GM21390 (cell line): ENCODE measurements at regions not wholly inside any gene's neighbourhood (a gene's known extent, or its start where the extent isn't known, plus 50 kb on each side); places are given as distances from the start of the nearest gene placed in this dataset.

Experiments used
- ATAC-seq: cut with Tn5 transposase; IDR thresholded peaks from one replicate; pipeline ENCODE4 v1.9.1; 2021; ENCODE audit not compliant: unreplicated experiment

- no peak for ATAC-seq
These were observed 503.4 kb upstream of the CBLB start for GRCh38 chr3:106371971-106372805.

GRCh38 chr3:106372806-106373190 lies 504.0 kb upstream of the CBLB start:
- ATAC-seq: no peak

- no peak for ATAC-seq
These were observed 507.3 kb upstream of the CBLB start for GRCh38 chr3:106376016-106376570.

- no peak for ATAC-seq
These were observed 510.5 kb upstream of the CBLB start for GRCh38 chr3:106379251-106379750.

- ATAC-seq: no peak
These were observed 511.4 kb upstream of the CBLB start for GRCh38 chr3:106380232-106380631.

- ATAC-seq: no peak
These were observed 512.6 kb upstream of the CBLB start for GRCh38 chr3:106381286-106381938.

GRCh38 chr3:106381939-106382335 lies 513.1 kb upstream of the CBLB start:
- ATAC-seq: no peak

- no peak for ATAC-seq
These were observed 517.2 kb upstream of the CBLB start for GRCh38 chr3:106386050-106386449.

- ATAC-seq: no peak
These were observed 524.1 kb upstream of the CBLB start for GRCh38 chr3:106392915-106393314.

GRCh38 chr3:106397006-106397405 lies 528.2 kb upstream of the CBLB start:
- no peak for ATAC-seq

- ATAC-seq: no peak
These were observed 530.2 kb upstream of the CBLB start for GRCh38 chr3:106398891-106399600.

GRCh38 chr3:106399761-106400160 lies 530.9 kb upstream of the CBLB start:
- ATAC-seq: no peak

GRCh38 chr3:106401666-106402490 lies 533.1 kb upstream of the CBLB start:
- ATAC-seq: no peak

GRCh38 chr3:106403371-106404145 lies 534.7 kb upstream of the CBLB start:
- ATAC-seq: no peak

- no peak for ATAC-seq
These were observed 544.9 kb upstream of the CBLB start for GRCh38 chr3:106413683-106414082.

GRCh38 chr3:106420628-106421027 lies 551.8 kb upstream of the CBLB start:
- no peak for ATAC-seq

- ATAC-seq: no peak
These were observed 552.6 kb upstream of the CBLB start for GRCh38 chr3:106421426-106421825.

- ATAC-seq: no peak
These were observed 553.1 kb upstream of the CBLB start for GRCh38 chr3:106421909-106422308.

GRCh38 chr3:106423321-106424225 lies 554.8 kb upstream of the CBLB start:
- no peak for ATAC-seq
